Esophagus muscularis mucosa (tissue), 4 donors: ENCODE measurements at regions not wholly inside any gene's neighbourhood (a gene's known extent, or its start where the extent isn't known, plus 50 kb on each side); places are given as distances from the start of the nearest gene placed in this dataset.
"Not testable (repeated sequence)": the region's sequence is repeated elsewhere in the genome, so short reads cannot be mapped to it uniquely, and the experiment has no call there.

ENCODE experiments used
- DNase-seq: peaks from one replicate; pipeline ENCODE4 v3.0.0-alpha.2; 2017; ENCODE audit errors: extremely low spot score
- H3K27ac ChIP-seq, 4 donors: fragments of 200-600 bp; sonication (generic); replicated peaks in 1 of 4; 1 replicate in 3 of 4; 2 replicates in 1 of 4; pipeline ENCODE4 v1.5.1; 2016 to 2019; ENCODE audit warnings: mild to moderate bottlenecking in 1 of 4
- H3K27me3 ChIP-seq, 4 donors: fragments of 200-600 bp; sonication (generic); one replicate each; pipeline versions ENCODE4 v1.5.1 to v1.6.0; 2016 to 2019
- H3K36me3 ChIP-seq, 4 donors: fragments of 200-600 bp; sonication (generic); one replicate each; pipeline ENCODE4 v1.5.1; 2016 to 2019
- H3K4me1 ChIP-seq, 4 donors: fragments of 200-600 bp; sonication (generic); one replicate each; pipeline ENCODE4 v1.5.1; 2016 to 2019
- H3K4me3 ChIP-seq, 4 donors: fragments of 200-600 bp; sonication (generic); 1 replicate in 2 of 4; 2 replicates in 2 of 4; pipeline ENCODE4 v1.5.1; 2016 to 2019; ENCODE audit warnings: mild to moderate bottlenecking in 4 of 4, moderate library complexity in 1 of 4
- H3K9me3 ChIP-seq, 4 donors: fragments of 200-600 bp; sonication (generic); 1 replicate in 3 of 4; 2 replicates in 1 of 4; pipeline ENCODE4 v1.5.1; 2016 to 2019
- EP300 ChIP-seq: sonication (generic); formaldehyde crosslinking; IDR thresholded peaks from one replicate; pipeline ENCODE4 v1.6.1; 2017; ENCODE audit warnings: antibody characterized with exemption
- POLR2A ChIP-seq: fragments of 450-650 bp; IDR thresholded peaks from one replicate; pipeline ENCODE4 v1.6.1; 2017; ENCODE audit warnings: antibody characterized with exemption, moderate library complexity, mild to moderate bottlenecking, low read depth
- POLR2AphosphoS5 ChIP-seq, 2 donors: sonication (generic); formaldehyde crosslinking; IDR thresholded peaks; one replicate each; pipeline ENCODE4 v1.6.1; 2017; ENCODE audit warnings: antibody characterized with exemption in 2 of 2
- WGBS: methylation state at CpG from one replicate; pipeline ENCODE4 v1.1.5; 2018; 5-methylcytosine and 5-hydroxymethylcytosine counted together
- intact Hi-C: fragments of 100-400 bp; cut with DNase I; formaldehyde crosslinking; loops from one replicate; pipeline ENCODE4 v1.15.1; 2023
- TF ChIP-seq, protein P1 (sequence below), 3 experiments: fragments of 200-600 bp in 2 of 3; fragments of 450-650 bp in 1 of 3; sonication (generic) in 2 of 3; IDR thresholded peaks; one replicate each; pipeline ENCODE4 v1.5.1; 2017 to 2019; ENCODE audit warnings: antibody characterized with exemption in 3 of 3, mild to moderate bottlenecking in 2 of 3, moderate library complexity in 1 of 3

DNA sequence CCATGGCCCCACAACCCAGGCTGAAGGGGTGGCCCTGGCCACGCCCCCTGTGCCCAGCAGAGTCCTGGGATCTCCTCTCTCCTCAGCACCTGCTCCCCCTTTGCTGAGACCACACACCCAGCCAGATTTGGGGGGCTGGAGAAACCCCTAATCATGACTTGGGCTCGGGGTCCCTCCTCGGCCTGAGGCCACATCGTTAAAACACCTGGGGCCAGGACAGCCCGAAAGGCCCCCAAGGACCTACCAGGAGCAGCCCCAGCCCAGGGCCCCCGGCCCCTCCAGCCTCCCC, 116.7 kb downstream of the FAM53A start:
- WGBS: 79% methylated on average over 4 of the region's 6 CpGs
- Histone ChIP-seq H3K9me3 (no peaks in the 10 kb centered on the region), H3K4me3 (no peak overlapping the region), H3K27me3 (peaks cover 0 to 69% (median 18%) of the 10 kb centered on the region in 4 donors), H3K36me3 (no peaks in the 10 kb centered on the region), H3K4me1 (no peaks in the 10 kb centered on the region), H3K27ac (no peak overlapping the region)
- DNase-seq: no peak
- intact Hi-C loops: no loop called here
- no peak for TF ChIP-seq POLR2AphosphoS5 (IDR thresholded peaks at IDR 0.05)
- TF ChIP-seq POLR2A: no peak
- TF ChIP-seq, protein P1, sequence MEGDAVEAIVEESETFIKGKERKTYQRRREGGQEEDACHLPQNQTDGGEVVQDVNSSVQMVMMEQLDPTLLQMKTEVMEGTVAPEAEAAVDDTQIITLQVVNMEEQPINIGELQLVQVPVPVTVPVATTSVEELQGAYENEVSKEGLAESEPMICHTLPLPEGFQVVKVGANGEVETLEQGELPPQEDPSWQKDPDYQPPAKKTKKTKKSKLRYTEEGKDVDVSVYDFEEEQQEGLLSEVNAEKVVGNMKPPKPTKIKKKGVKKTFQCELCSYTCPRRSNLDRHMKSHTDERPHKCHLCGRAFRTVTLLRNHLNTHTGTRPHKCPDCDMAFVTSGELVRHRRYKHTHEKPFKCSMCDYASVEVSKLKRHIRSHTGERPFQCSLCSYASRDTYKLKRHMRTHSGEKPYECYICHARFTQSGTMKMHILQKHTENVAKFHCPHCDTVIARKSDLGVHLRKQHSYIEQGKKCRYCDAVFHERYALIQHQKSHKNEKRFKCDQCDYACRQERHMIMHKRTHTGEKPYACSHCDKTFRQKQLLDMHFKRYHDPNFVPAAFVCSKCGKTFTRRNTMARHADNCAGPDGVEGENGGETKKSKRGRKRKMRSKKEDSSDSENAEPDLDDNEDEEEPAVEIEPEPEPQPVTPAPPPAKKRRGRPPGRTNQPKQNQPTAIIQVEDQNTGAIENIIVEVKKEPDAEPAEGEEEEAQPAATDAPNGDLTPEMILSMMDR (IDR thresholded peaks at IDR 0.05): no peak
- TF ChIP-seq EP300: no peak

DNA sequence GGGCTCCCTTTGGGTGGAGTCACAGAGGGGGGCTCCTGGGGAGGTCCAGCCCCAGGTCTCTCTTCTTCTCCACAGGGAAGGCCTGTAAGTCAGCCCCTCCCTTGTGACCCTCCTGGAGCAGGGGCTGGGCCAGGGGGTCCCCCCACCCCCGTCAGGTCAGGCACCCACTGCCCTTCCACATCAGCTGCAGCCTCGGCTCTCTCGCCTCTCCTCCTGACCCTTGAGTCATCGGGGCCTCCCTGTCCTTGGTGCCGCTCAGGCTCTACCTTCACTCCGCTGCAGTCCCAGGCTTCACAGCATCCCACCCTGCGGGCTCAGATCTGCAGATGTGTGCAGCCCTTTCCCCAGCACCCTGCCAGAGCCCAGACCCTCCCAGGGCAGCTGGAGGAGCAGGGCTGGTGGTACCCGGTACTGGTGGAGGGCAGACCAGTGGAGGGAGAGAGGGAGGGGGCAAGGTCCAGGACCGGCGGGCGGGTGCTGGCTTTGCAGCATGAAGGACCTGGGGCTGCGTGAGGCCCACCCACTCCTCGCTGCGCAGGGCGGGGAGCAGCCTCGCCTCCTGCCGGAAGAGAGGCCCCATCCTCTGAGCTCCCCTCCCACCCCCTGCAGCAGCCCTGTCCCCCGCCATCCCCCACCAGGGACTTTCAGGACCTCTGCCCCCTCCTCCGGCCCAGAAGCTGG, 117.1 kb downstream of the FAM53A start:
- Histone ChIP-seq H3K4me1 (no peaks in the 10 kb centered on the region), H3K4me3 (no peak overlapping the region), H3K27ac (no peak overlapping the region), H3K36me3 (no peaks in the 10 kb centered on the region), H3K27me3 (peaks cover 0 to 74% (median 19%) of the 10 kb centered on the region in 4 donors), H3K9me3 (no peaks in the 10 kb centered on the region)
- intact Hi-C loops: no loop called here
- 49% methylated on average over 5 of the region's 19 CpGs for WGBS
- DNase-seq: no peak
- TF ChIP-seq EP300 (no peak), POLR2A (no peak), POLR2AphosphoS5 (IDR thresholded peaks at IDR 0.05) (no peak)
- TF ChIP-seq, protein P1 (IDR thresholded peaks at IDR 0.05): no peak

DNA sequence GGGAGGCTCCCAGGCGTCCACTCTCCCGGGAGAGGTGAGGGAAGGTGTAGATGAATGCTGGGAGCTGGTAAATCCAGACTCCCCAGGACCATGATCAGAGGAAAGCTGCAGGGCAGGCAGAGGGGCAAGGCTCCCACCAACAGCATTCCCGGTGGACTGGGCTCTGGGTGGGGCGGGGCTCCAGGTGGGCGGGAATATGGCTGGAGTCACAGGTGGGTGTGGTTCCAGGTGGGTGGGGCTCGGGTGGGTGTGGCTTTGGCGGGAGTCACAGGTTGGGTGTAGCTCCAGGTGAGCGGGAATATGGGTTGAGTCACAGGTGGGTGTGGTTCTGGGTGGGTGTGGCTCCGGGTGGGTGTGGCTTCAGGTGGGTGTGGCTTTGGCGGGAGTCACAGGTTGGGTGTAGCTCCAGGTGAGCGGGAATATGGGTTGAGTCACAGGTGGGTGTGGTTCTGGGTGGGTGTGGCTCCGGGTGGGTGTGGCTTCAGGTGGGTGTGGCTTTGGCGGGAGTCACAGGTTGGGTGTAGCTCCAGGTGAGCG, 117.7 kb downstream of the FAM53A start:
- 15% methylated on average over 5 of the region's 14 CpGs for WGBS
- H3K9me3 ChIP-seq, H3K4me3 ChIP-seq, intact Hi-C loops, H3K36me3 ChIP-seq, DNase-seq, H3K4me1 ChIP-seq, H3K27ac ChIP-seq: not testable (repeated sequence)
- peaks cover 0 to 80% (median 19%) of the 10 kb centered on the region in 4 donors for H3K27me3 ChIP-seq

DNA sequence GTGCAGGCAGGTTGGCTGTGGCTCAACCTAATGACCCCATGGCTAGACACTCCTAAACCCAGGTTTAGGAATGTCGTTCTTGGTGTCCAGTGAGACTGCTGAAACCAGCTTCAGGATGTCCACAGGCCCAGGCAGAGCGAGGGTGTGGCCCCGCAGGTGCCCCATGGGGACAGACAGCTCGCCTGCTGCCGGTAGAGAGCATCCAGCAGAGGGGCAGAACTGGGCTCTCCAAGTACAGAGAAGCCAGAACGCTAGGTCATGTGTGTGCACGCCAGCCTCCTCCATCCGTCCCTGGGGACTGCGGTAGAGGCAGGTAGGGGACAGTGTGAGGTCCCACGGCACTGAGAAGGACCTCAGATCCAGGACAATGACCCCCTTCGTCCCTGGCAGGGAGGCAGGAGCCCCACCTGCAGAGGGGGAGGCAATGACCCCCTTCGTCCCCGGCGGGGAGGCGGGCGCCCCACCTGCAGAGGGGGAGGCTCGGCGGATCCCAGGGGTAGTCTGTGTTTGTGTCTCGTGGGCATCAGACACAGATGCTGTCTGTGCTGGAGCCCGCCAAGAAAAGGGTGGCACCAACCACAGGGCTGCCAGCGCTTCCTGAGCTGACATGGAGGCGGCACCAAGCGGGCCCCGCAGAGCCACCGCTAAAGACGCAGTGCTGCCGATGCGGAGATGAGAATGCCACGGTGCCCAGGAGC, 118.4 kb downstream of the FAM53A start:
- DNase-seq: no peak
- Histone ChIP-seq H3K27me3 (peaks cover 0 to 86% (median 21%) of the 10 kb centered on the region in 4 donors), H3K4me3 (no peak overlapping the region), H3K4me1 (no peaks in the 10 kb centered on the region), H3K36me3 (no peaks in the 10 kb centered on the region), H3K27ac (no peak overlapping the region), H3K9me3 (no peaks in the 10 kb centered on the region)
- 49% methylated on average over 11 of the region's 29 CpGs for WGBS
- TF ChIP-seq, protein P1 (IDR thresholded peaks at IDR 0.05): no peak
- TF ChIP-seq EP300: no peak
- TF ChIP-seq POLR2A: no peak
- no peak for TF ChIP-seq POLR2AphosphoS5 (IDR thresholded peaks at IDR 0.05)
- intact Hi-C loops: no loop called here

DNA sequence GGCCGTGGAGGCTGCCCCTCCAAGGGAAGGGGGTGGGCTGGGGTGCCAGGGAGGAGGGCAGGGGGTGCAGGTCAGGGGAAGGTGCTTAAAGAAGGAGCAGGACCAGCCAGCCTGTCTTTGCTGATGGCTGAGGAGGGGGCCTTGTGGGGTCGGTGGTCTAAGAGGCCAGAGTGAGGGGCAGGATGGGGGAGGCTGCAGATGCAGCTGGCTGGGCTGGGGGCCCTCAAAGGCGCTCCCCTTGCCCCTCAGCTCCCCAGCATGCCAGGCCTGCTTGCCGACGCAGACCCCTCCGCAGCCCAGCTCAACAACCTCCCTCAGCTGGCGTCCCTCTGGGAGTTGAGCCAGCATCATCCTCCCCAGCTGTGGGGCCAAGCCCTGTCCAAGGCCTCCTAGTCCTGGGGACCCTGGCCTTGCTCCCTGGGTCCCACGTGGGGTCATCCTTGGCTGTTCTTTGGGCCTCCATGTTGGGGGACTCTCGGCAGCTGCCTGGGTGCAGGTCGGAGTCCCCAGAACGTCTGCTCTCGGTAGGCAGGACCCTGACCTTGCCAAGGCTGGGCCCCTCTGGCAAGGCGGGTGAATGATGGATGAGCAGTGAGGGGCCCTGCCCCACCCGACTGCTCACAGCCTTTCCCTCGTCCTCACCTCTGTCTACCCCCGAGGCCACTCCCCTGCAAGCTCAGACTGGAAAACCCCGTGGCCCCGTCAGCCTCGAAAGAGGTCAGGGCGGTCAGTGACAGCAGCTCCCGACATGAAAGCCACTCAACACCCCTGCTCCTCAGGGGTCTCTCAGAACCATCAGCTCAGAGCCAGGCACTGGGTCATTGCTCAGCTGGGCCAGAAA, 119.4 kb downstream of the FAM53A start:
- DNase-seq: no peak
- intact Hi-C loops: no loop called here
- no peak for TF ChIP-seq EP300
- no peak for TF ChIP-seq POLR2A
- no peak for TF ChIP-seq POLR2AphosphoS5 (IDR thresholded peaks at IDR 0.05)
- TF ChIP-seq, protein P1 (IDR thresholded peaks at IDR 0.05): no peak
- H3K36me3 ChIP-seq: no peaks in the 10 kb centered on the region
- WGBS: 39% methylated on average over 12 of the region's 21 CpGs
- H3K27me3 ChIP-seq: peaks cover 0 to 96% (median 23%) of the 10 kb centered on the region in 4 donors
- no peaks in the 10 kb centered on the region for H3K9me3 ChIP-seq
- H3K4me1 ChIP-seq: no peaks in the 10 kb centered on the region
- H3K27ac ChIP-seq: no peak overlapping the region
- no peak overlapping the region for H3K4me3 ChIP-seq
